Medulla oblongata (tissue), 1 donor: ENCODE measurements at regions not wholly inside any gene's neighbourhood (a gene's known extent, or its start where the extent isn't known, plus 50 kb on each side); places are given as distances from the start of the nearest gene placed in this dataset.
A peak's percentile ranks its signal among the peaks of the same experiment; 100 is the strongest.

Source experiments
- DNase-seq: peaks from one replicate; pipeline ENCODE4 v3.0.0-alpha.2; 2015; ENCODE audit errors: extremely low spot score

DNA sequence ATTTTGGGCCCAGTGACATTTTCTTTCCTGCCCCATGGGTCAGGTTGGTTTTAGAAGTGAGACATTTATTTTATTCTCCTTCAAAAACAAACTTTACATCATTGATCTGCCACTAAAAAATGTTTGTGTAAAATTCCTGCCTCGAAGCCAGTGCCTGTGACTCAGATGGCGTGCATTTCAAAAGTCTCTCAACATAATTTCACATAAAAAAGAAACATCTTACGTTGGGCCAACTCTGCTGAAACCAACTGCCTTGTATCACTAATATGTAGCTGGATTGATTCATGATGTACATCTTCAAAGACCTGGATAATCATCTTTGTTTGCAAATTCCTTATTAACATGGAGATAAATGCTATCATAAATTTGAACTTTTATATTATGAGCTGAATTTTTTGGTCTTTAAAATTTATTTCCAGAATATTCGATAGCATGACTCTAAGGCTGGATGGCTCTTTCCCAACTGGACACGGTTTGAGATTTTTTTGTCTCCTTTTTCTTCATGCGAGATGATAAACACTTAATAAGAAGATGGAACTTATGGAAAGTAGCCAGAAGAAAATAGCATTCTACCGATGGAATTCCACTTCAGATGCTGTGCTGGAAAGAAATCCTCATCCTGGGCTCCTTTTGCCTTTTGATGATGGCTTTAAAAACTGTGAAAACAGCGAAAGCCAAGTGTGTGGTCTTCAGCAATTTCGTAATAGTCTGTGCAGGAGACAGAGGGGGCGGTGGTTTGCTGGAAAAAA is 420.5 kb downstream of the FGF9 start:
- no peak for DNase-seq

DNA sequence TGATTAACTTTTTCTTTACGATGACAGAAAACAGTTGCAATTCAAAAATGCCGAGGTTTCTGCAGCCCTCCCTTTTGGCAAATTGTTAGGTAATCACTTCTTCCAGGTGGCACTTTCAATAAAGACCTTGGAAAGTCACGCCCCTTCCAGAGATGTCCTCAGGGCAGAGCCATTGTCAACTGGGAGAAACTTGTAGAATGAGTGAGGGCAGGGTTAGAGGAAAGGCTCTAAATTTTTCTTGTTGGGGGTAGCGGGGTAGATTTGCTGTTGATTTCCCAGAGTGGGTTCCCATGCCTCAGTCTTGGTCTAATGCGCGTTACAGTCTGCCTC is 421.1 kb downstream of the FGF9 start:
- no peak for DNase-seq

- no peak for DNase-seq
Observed at GRCh38 chr13:22092791-22093560, 422.1 kb downstream of the FGF9 start.

- DNase-seq = no peak
Observed at GRCh38 chr13:22095794-22096193, 424.9 kb downstream of the FGF9 start.

DNA sequence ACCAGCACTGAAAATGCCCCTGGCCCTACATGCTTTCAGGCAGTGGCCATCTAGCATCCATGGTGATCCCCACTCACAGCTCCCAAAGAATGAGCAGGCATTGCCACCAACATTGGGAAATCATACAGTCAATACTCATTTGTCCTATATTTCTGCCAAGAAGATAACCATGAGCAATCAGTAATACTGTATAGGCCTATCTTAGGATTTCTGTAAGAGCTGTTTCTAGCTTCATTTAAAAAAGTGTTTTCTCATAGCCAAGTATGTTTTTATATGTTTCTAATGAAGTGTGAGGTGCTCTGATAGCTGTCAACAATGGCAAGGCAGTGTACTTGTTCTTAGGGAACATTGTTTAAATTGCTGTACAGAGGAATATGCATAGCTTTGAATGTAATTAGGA is 428.7 kb downstream of the FGF9 start:
- no peak for DNase-seq

DNA sequence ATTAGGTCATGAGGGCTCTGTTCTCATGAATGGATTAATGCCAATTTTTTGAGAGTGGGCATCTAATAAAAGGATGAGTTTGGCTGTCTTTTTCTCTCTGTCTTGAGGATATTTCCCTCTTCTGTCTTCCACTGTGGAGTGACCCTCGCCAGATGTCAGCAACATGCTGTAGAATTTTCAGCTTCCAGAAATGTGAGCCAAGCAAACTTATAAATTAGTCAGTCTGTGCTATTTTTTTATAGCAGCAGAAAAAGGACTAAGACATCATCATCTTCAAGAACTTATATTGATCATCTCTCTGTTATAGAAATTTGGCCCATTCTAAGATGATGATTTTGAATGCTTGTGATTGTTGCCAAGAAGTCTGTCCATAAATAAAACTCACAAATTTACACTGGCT is 431.4 kb downstream of the FGF9 start:
- DNase-seq = no peak

DNA sequence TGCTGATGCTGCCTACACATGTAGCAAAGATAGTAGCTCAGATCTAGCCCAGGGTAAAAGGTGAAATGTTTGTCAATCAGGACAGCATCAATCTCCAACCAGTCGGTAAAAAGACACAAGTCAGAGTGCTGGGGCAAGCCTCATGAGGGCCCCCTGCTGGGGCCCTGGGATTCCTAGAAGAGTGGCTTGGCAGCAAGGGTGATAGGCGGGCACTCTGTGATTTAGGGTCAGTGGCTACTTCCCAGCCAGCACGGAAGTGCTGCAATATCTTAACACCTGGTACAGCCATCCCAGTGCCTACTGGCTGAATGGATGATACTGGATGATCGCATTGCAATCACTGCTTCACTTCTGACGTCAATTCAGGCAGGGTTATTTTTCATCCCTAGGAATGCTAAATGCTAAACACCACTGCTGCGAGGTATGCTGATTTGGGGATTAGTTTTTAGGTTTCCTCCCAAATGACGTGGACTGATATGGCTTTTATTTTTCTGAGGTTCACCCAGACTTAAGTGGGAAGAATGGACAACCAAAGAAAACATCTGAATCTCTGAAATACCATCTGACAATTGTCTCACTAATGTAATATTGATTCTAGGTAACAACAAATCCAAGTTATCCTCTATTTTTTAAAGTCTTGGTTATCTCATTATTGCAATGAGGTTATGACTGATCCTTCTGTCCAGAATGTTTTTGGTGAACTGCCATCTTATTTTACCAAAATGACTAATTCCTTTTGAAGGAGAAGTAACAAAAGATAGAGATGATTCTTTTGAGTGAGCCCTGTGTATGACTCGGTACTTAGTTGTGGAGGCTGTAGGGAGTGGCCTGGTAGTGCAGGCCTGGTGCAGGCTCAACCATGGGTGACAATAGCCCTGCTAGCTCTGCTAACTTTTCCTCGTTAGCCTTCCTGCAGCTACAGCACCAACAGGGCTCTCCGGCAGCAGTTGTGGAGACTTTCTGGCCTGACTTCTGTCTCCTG is 432.5 kb downstream of the FGF9 start:
- no peak for DNase-seq

GRCh38 chr13:22106058-22106457 is 435.2 kb downstream of the FGF9 start:
- DNase-seq = no peak

DNA sequence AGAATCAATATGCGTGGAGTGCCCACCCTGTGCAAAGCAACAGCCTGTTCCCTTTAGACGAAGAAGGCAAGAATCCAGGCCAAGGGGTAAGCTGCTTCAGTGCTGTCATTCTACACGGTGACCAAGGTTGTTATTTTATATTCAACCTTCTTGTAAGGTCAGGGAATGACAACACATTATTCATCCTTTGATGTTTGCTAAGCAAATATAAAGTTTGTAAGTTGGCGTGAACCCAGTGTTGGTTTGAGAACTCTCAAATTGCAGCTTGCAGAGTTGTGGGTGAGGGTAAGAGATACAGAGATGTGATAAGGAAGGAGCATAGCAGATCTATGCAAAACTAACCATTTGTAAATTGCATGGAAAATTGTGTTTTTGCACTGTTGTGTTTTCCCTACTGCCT is 436.7 kb downstream of the FGF9 start:
- DNase-seq = no peak

DNA sequence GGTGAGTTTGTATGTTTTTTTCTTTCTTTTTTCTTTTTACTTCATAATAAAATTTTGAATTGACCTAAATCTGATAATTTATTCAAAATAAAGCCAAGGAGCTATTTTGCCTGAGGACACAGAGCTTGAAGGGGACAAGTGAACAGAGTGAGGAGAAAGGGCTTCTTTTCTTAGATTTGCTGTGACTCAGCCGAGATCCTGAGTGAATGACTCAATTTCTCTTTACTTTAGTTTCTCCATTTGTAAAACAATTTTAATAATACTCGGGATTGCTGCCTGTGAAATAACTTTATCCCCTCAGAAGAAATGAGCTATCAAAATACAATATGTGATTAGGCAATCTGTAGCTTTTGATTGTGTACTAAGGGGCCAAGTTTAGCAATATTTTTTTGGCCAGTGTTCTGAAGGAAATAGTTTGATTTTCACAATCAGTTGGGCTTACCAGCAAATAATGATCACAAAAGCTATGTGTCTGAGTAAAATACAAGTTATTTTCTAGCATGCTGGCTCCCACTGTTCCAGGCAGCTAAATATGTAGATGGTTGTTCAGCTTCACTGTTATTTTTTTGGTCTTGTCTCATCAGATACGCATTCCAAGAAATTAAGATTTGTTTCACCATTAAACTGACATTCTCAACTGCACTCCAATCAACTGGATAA is 437.5 kb downstream of the FGF9 start:
- DNase-seq = no peak

DNA sequence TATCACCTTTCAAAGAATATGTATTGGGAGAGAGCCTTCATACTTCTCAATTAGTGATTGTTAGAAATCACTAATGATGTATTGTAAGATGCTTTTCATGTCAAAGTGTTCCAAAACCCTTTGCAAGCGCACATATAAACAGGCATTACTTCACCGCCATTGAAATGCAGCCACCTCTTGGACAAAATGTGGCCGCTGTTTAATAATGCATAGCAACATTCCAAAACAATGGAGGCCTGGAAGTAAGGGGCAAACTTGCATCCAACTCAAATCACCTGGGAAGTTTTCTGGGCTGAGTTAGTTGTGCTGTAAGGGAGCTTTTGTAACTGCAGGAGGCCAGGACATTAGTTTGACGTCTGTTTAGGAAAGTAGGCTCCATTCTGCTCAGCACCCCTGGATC is 438.1 kb downstream of the FGF9 start:
- no peak for DNase-seq

DNA sequence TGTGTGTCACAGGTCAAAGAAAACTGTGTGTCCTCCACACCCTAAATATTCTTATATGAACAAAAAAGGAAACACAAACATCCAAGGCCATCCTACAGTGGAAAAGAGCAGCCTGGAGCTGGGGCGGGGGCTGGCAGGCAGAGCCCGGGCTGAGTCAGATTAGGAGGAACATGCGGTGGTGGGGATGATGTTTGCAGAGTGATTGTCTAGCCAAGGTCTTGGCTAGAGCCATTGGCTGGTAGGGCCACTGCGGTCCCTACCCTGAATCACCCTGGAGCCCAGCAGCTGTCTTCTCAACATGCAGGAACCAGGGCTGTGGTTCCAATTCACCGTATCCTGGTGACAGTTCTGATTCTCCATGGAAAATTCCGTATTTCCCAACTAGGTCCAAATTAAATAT is 439.5 kb downstream of the FGF9 start:
- no peak for DNase-seq

- no peak for DNase-seq
Observed at GRCh38 chr13:22111152-22111783, 440.4 kb downstream of the FGF9 start.

GRCh38 chr13:22111961-22112360 is 441.1 kb downstream of the FGF9 start:
- no peak for DNase-seq

DNA sequence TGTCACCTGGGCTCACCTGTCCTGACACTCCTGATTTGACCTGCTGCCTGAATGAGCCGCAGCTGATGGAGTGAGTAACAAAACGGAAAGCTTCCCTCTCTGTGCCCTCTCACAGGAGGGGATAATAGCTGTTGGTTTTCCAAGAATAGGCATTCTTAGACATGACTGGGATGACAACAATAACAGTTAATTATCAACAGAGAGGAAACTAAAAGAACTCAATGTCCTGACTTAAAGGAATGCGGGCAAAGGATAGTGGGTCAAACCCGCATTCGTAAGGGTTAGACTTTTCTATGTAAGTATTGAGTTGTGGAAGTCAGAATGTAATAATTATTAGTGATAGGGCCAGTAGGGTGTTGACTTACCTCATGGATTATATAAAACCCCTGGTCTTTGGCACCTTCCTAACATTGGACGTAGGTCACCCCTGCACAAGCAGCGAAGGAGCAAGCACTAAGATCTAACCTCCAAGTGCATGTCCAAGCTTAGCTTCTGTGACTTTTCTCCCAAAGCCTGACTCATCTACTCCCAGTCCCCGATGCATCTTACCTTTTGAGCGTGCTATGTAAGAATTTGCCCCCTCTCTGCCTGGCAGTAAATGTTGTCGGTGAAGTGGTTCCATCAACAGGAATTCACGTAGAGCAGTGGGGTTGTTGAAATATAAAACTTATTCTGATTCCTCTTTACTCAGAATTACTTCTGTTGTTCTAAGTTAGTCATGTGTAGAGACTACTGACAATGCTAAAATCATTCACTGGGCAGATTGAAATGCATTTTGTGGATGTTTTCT is 442.3 kb downstream of the FGF9 start:
- no peak for DNase-seq

- DNase-seq = peak; percentile 65
Observed at GRCh38 chr13:22114630-22115311, 443.9 kb downstream of the FGF9 start.

DNA sequence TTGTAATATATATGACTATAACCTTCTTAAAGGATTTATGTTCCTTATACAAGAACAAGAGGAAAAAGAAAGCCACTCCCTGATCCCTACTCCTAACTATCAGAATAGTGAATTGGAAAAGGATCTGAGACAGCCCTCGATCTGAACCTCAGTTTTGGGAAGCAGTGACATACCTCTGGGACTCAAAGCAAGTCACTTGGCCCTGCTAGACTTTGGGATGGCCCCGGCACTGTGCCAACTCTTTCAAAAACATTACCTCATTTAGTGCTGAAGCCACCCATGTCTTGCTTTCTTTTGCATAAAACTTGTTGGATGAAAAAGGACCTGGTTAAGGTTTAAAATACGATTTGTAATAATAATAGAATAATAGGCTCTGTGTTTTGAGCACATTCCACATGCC is 447.3 kb downstream of the FGF9 start:
- DNase-seq = no peak

DNA sequence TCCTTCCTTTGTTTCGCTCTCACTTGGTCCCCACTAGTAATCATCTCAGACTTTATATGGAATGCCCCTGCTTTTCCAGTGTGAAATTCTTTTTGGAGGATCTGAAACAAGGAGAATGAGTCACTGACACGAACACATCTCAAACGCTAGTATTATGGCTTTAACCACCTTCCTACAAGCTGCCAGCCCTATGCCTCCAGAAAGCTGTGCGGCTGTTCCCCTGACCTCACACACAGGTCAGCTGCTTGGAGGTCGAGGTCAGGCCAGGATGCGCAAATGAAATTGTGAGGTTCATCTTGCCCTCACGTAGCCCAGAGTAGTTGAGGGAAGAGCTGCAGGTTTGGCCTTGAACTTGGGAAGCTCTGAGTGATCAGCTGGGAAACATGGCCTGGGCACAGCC is 449.8 kb downstream of the FGF9 start:
- DNase-seq = no peak

GRCh38 chr13:22121146-22121739 is 450.4 kb downstream of the FGF9 start:
- no peak for DNase-seq
